BE2C (cell line): ENCODE measurements at regions not wholly inside any gene's neighbourhood (a gene's known extent, or its start where the extent isn't known, plus 50 kb on each side); places are given as distances from the start of the nearest gene placed in this dataset.
"Not testable (repeated sequence)": the region's sequence is repeated elsewhere in the genome, so short reads cannot be mapped to it uniquely, and the experiment has no call there.

ENCODE experiments used
- DNase-seq: peaks from one replicate; pipeline ENCODE4 v3.0.0-alpha.2; 2020
- H3K27me3 ChIP-seq: fragments of 250-450 bp; sonication (Bioruptor Pico); 2 replicates; pipeline ENCODE4 v1.5.1; 2020; ENCODE audit warnings: mild to moderate bottlenecking
- H3K36me3 ChIP-seq: fragments of 250-450 bp; sonication (Bioruptor Pico); 2 replicates; pipeline ENCODE4 v1.5.1; 2020; ENCODE audit warnings: mild to moderate bottlenecking
- H3K4me1 ChIP-seq: fragments of 250-450 bp; sonication (Bioruptor Pico); 2 replicates; pipeline ENCODE4 v1.5.1; 2020
- H3K4me3 ChIP-seq: 2 replicates; pipeline ENCODE4 v1.5.1; 2011; ENCODE audit warnings: low read depth, low read length
- H3K9me3 ChIP-seq: fragments of 250-450 bp; sonication (Bioruptor Pico); 2 replicates; pipeline ENCODE4 v1.5.1; 2020
- CTCF ChIP-seq: IDR thresholded peaks from 2 replicates; pipeline ENCODE4 v1.5.1; 2012; ENCODE audit warnings: mild to moderate bottlenecking, low read depth, low read length

GRCh38 chr12:90456248-90456647 is 498.7 kb downstream of the CCER1 start:
- Histone ChIP-seq H3K27me3 (no peaks in the 10 kb centered on the region), H3K36me3 (no peaks in the 10 kb centered on the region), H3K9me3 (no peaks in the 10 kb centered on the region), H3K4me1 (no peaks in the 10 kb centered on the region), H3K4me3 (no peak overlapping the region)
- no peak for DNase-seq
- TF ChIP-seq CTCF = no peak

GRCh38 chr12:90455756-90456155 is 499.2 kb downstream of the CCER1 start:
- H3K9me3 ChIP-seq = no peaks in the 10 kb centered on the region
- H3K4me3 ChIP-seq = no peak overlapping the region
- TF ChIP-seq CTCF = no peak
- no peaks in the 10 kb centered on the region for H3K36me3 ChIP-seq
- no peak for DNase-seq
- no peaks in the 10 kb centered on the region for H3K4me1 ChIP-seq
- no peaks in the 10 kb centered on the region for H3K27me3 ChIP-seq

- Histone ChIP-seq H3K9me3 (no peaks in the 10 kb centered on the region), H3K36me3 (no peaks in the 10 kb centered on the region), H3K27me3 (no peaks in the 10 kb centered on the region), H3K4me3 (no peak overlapping the region), H3K4me1 (no peaks in the 10 kb centered on the region)
- TF ChIP-seq CTCF = no peak
- no peak for DNase-seq
Measured at GRCh38 chr12:90449611-90450010, 505.4 kb downstream of the CCER1 start.

- not testable (repeated sequence) for DNase-seq, H3K4me1 ChIP-seq, H3K36me3 ChIP-seq, H3K27me3 ChIP-seq, H3K9me3 ChIP-seq, H3K4me3 ChIP-seq
Measured at GRCh38 chr12:90443466-90443865, 511.5 kb downstream of the CCER1 start.

DNA sequence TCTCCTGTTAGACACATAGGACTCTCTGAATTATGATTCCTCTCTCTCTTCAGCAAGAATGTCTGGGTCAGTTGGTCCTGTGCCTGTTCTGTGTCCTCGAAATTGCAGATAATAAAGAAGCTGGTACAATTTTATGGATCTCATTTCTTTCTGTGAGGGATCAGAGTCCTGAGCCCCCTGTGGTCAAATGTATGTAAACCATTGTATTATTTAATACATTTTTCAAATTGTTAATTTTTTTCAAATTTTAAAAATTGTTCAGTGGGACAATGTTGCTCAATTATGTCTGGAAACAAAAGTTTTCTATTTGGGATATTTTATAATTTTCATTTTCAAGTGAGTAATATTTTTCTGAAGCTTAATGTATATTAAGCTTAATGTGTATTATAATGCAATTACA is 513.5 kb downstream of the CCER1 start:
- no peaks in the 10 kb centered on the region for H3K4me1 ChIP-seq
- no peak overlapping the region for H3K4me3 ChIP-seq
- no peaks in the 10 kb centered on the region for H3K27me3 ChIP-seq
- no peaks in the 10 kb centered on the region for H3K9me3 ChIP-seq
- DNase-seq = no peak
- H3K36me3 ChIP-seq = no peaks in the 10 kb centered on the region
- TF ChIP-seq CTCF = no peak; the same call in 1 of the 2 replicates

DNA sequence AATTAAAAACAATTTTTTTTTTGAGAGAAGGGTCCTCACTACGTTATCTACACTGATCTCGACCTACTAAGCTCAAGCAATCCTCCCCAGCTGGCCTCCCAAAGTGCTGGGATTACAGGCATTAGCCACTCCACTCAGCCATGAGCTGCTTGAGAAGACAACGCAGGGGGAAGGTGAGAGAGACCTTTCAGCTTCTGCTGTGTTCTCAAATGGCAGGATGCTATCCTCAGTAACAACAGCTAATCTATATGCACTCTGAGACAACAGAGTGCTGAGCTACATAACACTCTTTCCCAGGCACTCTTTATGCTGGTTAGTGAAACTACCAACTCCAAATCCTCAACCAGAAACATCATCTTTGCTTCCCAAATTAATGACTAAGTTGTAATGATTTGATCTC is 526.1 kb downstream of the CCER1 start:
- H3K27me3 ChIP-seq = no peaks in the 10 kb centered on the region
- no peaks in the 10 kb centered on the region for H3K4me1 ChIP-seq
- TF ChIP-seq CTCF = no peak
- no peak overlapping the region for H3K4me3 ChIP-seq
- H3K9me3 ChIP-seq = no peaks in the 10 kb centered on the region
- no peaks in the 10 kb centered on the region for H3K36me3 ChIP-seq
- DNase-seq = no peak

DNA sequence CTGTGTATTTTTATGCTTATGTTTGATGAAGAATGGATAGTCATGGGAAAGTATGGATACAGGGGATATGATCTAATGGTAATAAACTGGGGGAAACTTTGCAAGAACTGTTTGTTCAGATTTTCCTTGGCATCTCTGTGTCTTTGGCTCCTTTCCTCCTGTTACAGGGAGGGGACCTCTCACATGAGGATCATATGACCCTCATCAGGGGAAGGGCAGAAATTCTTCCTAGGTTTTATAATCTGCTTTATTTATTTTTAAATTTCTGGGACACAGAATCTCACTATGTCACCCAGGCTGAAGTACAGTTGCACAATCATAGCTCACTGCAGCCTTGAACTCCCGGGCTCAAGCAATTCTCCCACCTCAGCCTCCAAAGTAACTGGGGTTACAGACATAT is 526.5 kb downstream of the CCER1 start:
- Histone ChIP-seq H3K4me3 (no peak overlapping the region), H3K27me3 (no peaks in the 10 kb centered on the region), H3K4me1 (no peaks in the 10 kb centered on the region), H3K36me3 (no peaks in the 10 kb centered on the region), H3K9me3 (no peaks in the 10 kb centered on the region)
- no peak for TF ChIP-seq CTCF
- no peak for DNase-seq
